H1 (cell line): ENCODE measurements at regions not wholly inside any gene's neighbourhood (a gene's known extent, or its start where the extent isn't known, plus 50 kb on each side); places are given as distances from the start of the nearest gene placed in this dataset.

Source experiments
- CHD2 ChIP-seq: IDR thresholded peaks from 2 replicates; pipeline ENCODE4 v1.6.1; 2012; ENCODE audit warnings: low read length, improper control_type of control experiment
- CTCF ChIP-seq, 3 experiments: IDR thresholded peaks; 1 replicate in 2 of 3; 2 replicates in 1 of 3; pipeline versions ENCODE4 v1.5.1 to v1.6.1; 2011; ENCODE audit warnings: low read length in 3 of 3, mild to moderate bottlenecking in 3 of 3, inconsistent platforms in 2 of 3, low read depth in 1 of 3, moderate library complexity in 1 of 3; ENCODE audit not compliant: insufficient read depth in 1 of 3; ENCODE audit errors: control extremely low read depth in 1 of 3
- MAX ChIP-seq: IDR thresholded peaks from 2 replicates; pipeline ENCODE4 v1.6.1; 2012; ENCODE audit warnings: inconsistent platforms
- POLR2A ChIP-seq, 2 experiments: IDR thresholded peaks; 1 replicate in 1 of 2; 2 replicates in 1 of 2; pipeline ENCODE4 v1.6.1; 2011; ENCODE audit warnings: low read depth in 2 of 2, low read length in 2 of 2, mild to moderate bottlenecking in 2 of 2; ENCODE audit errors: control extremely low read depth in 1 of 2
- SP1 ChIP-seq: IDR thresholded peaks from 2 replicates; pipeline ENCODE4 v1.6.1; 2011; ENCODE audit warnings: low read depth, low read length
- ZNF274 ChIP-seq: IDR thresholded peaks from 2 replicates; pipeline ENCODE4 v1.7.0; 2012; ENCODE audit warnings: low read length, borderline replicate concordance; ENCODE audit errors: extremely low read depth

GRCh38 chr16:87241137-87241771, 75.9 kb downstream of the C16orf95 start:
- TF ChIP-seq CHD2 (no peak), ZNF274 (no peak), CTCF (IDR thresholded peaks at IDR 0.05; ENCODE audit: control extremely low read depth in 1 of 3, insufficient read depth in 1 of 3, low read depth in 1 of 3, low read length in 3 of 3) (no peak), MAX (no peak), SP1 (no peak), POLR2A (IDR thresholded peaks at IDR 0.05; ENCODE audit: control extremely low read depth in 1 of 2, low read depth in 2 of 2, low read length in 2 of 2) (no peak)
